GM23248 (cell line): ENCODE measurements at regions not wholly inside any gene's neighbourhood (a gene's known extent, or its start where the extent isn't known, plus 50 kb on each side); places are given as distances from the start of the nearest gene placed in this dataset.

Experiments
- EZH2 ChIP-seq: fragments of 200-600 bp; sonication (generic); IDR thresholded peaks from 2 replicates; pipeline ENCODE4 v1.6.1; 2018; ENCODE audit warnings: antibody characterized with exemption, mild to moderate bottlenecking; ENCODE audit not compliant: insufficient read depth, poor library complexity, severe bottlenecking
- EZH2phosphoT487 ChIP-seq: fragments of 200-600 bp; sonication (generic); IDR thresholded peaks from 2 replicates; pipeline ENCODE4 v1.6.1; 2018; ENCODE audit warnings: antibody characterized with exemption, moderate library complexity, mild to moderate bottlenecking, low read depth; ENCODE audit not compliant: insufficient read depth

GRCh38 chr7:142614116-142614515 is 135.2 kb upstream of the PRSS1 start:
- no peak for TF ChIP-seq EZH2
- no peak for TF ChIP-seq EZH2phosphoT487
